ES-I3 (cell line): ENCODE measurements at regions not wholly inside any gene's neighbourhood (a gene's known extent, or its start where the extent isn't known, plus 50 kb on each side); places are given as distances from the start of the nearest gene placed in this dataset.
"Not testable (repeated sequence)": the region's sequence is repeated elsewhere in the genome, so short reads cannot be mapped to it uniquely, and the experiment has no call there.

Experiments
- H3K36me3 ChIP-seq: 2 replicates; pipeline ENCODE4 v1.6.1; 2013; ENCODE audit warnings: mild to moderate bottlenecking, low read length, control low read depth, moderate library complexity; ENCODE audit not compliant: insufficient read depth
- H3K4me1 ChIP-seq: 2 replicates; pipeline ENCODE4 v1.6.1; 2013; ENCODE audit warnings: mild to moderate bottlenecking, control low read depth, low read length; ENCODE audit not compliant: insufficient read depth
- H3K9ac ChIP-seq: 2 replicates; pipeline ENCODE4 v1.6.1; 2013; ENCODE audit warnings: low read depth, mild to moderate bottlenecking, low read length, moderate library complexity
- H3K9me3 ChIP-seq: 2 replicates; pipeline ENCODE4 v1.6.1; 2013; ENCODE audit warnings: mild to moderate bottlenecking, low read length, moderate library complexity; ENCODE audit not compliant: control insufficient read depth, insufficient read depth

- not testable (repeated sequence) for H3K36me3 ChIP-seq, H3K9me3 ChIP-seq, H3K9ac ChIP-seq
- peaks cover 21% of the 10 kb centered on the region; the same call in 1 of the 2 replicates for H3K4me1 ChIP-seq
Measured at GRCh38 chr1:25007390-25008191, 77.5 kb upstream of the RUNX3 start.

GRCh38 chr1:25006770-25007169, 76.7 kb upstream of the RUNX3 start:
- Histone ChIP-seq H3K9ac (no peak overlapping the region), H3K9me3 (no peaks in the 10 kb centered on the region), H3K4me1 (peaks cover 16% of the 10 kb centered on the region; the same call in 1 of the 2 replicates), H3K36me3 (no peaks in the 10 kb centered on the region)

DNA sequence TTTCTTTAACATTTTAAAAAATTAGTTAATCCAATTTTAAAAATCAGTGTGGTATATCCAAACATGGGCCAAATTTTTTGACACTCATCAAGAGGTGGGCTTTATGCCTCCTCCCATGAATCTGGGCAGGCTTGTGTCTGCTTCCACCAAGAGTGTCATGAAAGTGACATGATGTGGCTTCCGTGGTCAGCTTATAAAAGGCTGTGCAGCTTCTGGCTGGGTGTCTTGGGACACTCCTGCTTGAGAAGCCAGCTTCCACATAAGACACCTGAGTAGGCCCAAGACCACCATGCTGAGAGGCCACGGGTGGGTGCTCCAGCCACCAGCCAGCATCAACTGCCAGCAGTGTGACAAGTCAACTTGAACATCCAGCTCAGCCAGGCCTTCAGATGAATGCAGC, 74.3 kb upstream of the RUNX3 start:
- Histone ChIP-seq H3K9ac (no peak overlapping the region), H3K36me3 (no peaks in the 10 kb centered on the region), H3K9me3 (no peaks in the 10 kb centered on the region), H3K4me1 (peaks cover 16% of the 10 kb centered on the region; the same call in 1 of the 2 replicates)

- Histone ChIP-seq H3K4me1 (peaks cover 16% of the 10 kb centered on the region; the same call in 1 of the 2 replicates), H3K9me3 (no peaks in the 10 kb centered on the region), H3K36me3 (no peaks in the 10 kb centered on the region), H3K9ac (no peak overlapping the region)
Measured at GRCh38 chr1:25003457-25004190, 73.5 kb upstream of the RUNX3 start.

GRCh38 chr1:25003000-25003399, 72.9 kb upstream of the RUNX3 start:
- no peaks in the 10 kb centered on the region for H3K36me3 ChIP-seq
- peaks cover 16% of the 10 kb centered on the region; the same call in 1 of the 2 replicates for H3K4me1 ChIP-seq
- no peaks in the 10 kb centered on the region for H3K9me3 ChIP-seq
- no peak overlapping the region for H3K9ac ChIP-seq

DNA sequence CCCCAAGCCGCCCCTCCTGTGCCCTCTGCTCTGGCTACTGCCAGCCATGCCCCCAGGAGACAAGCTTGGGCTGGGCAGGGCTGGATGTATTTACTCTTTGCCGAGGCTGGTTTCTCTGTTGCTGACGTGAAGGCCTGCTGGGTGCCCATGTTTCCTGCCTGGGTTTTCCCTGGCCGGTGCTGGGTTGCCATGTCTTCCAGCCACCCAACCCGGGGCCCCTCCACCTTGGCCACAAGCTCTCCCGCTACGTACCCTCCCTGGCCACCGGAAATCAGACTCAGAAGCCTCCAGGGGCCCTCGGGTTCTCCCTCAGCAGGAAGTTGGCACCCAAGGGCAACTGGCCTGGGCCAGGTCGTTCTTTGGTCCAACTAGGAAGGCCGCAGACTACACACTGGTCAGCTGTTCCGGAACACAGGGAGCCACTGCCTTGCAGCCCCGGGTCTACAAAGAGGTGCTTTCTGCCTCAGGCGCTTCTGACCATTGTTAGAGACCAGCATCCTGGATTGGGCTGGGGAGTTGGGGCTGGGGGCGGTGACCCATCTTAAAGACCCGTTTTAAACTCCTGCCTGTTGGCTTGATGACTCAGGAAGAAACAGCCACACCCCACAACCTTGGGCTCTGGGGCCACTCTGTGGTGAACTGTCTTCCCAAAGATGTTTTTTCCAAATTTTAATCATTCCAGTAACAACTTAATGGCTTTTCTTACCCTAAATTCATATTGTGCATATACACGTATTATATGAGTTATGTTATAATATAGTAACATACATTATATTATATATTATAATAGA, 71.2 kb upstream of the RUNX3 start:
- Histone ChIP-seq H3K9ac (no peak overlapping the region), H3K4me1 (peaks cover 3% of the 10 kb centered on the region; the same call in 1 of the 2 replicates)

DNA sequence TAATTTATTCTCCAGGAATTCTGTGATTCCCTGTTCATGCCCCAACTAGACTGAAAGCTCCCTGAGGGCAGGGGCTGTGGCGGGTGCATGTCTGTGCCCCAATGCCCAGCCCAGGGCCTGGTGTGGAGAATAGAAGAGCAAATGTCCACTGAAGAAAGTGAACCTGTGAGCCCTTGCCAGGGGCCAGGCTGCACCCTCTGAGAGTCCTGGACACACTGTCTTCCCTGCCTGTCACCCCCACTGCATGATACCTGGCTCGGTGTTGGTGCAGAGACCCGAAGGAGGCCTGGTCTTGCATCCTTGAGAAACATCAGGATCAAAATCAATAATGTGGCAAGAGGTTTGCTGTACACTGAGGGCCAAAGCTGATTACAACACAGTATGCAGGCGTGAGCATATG, 69.8 kb upstream of the RUNX3 start:
- Histone ChIP-seq H3K9ac (no peak overlapping the region), H3K4me1 (no peaks in the 10 kb centered on the region; the same call in 1 of the 2 replicates), H3K36me3 (no peaks in the 10 kb centered on the region), H3K9me3 (no peaks in the 10 kb centered on the region)

More for the DNA sequence above, 71.2 kb upstream of the RUNX3 start:
- no peaks in the 10 kb centered on the region for H3K36me3 ChIP-seq
- H3K9me3 ChIP-seq, result no peaks in the 10 kb centered on the region

DNA sequence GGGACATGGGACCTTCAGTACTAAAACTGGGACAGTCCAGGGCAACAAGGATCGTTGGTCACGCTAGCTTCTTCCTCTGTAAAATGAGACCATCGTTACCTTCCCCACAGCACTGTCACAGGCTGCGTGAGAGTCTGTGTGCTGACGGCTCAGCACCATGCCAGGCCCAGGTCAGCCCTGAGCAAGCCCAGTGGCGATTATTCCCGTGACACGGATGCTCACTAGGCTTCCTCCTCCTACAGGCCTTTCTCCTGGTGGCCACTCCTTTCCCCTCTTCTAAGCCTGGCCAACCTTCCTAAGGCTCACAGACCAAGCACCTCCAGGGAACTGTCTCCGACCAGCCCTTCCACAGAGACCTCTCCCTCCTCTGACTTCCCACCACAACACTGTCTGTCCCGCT, 69.3 kb upstream of the RUNX3 start:
- Histone ChIP-seq H3K4me1 (no peaks in the 10 kb centered on the region; the same call in 1 of the 2 replicates), H3K9ac (no peak overlapping the region), H3K36me3 (no peaks in the 10 kb centered on the region), H3K9me3 (no peaks in the 10 kb centered on the region)

- no peaks in the 10 kb centered on the region; the same call in 1 of the 2 replicates for H3K4me1 ChIP-seq
- H3K9ac ChIP-seq, result no peak overlapping the region
- no peaks in the 10 kb centered on the region for H3K36me3 ChIP-seq
- H3K9me3 ChIP-seq, result no peaks in the 10 kb centered on the region
Measured at GRCh38 chr1:24998563-24999245, 68.6 kb upstream of the RUNX3 start.

- Histone ChIP-seq H3K9me3 (no peaks in the 10 kb centered on the region), H3K4me1 (no peaks in the 10 kb centered on the region; the same call in 1 of the 2 replicates), H3K9ac (no peak overlapping the region), H3K36me3 (no peaks in the 10 kb centered on the region)
Measured at GRCh38 chr1:24996983-24997893, 67.2 kb upstream of the RUNX3 start.

GRCh38 chr1:24996456-24996855, 66.4 kb upstream of the RUNX3 start:
- H3K9me3 ChIP-seq, result no peaks in the 10 kb centered on the region
- H3K9ac ChIP-seq, result no peak overlapping the region
- no peaks in the 10 kb centered on the region for H3K36me3 ChIP-seq
- H3K4me1 ChIP-seq, result no peaks in the 10 kb centered on the region; the same call in 1 of the 2 replicates

DNA sequence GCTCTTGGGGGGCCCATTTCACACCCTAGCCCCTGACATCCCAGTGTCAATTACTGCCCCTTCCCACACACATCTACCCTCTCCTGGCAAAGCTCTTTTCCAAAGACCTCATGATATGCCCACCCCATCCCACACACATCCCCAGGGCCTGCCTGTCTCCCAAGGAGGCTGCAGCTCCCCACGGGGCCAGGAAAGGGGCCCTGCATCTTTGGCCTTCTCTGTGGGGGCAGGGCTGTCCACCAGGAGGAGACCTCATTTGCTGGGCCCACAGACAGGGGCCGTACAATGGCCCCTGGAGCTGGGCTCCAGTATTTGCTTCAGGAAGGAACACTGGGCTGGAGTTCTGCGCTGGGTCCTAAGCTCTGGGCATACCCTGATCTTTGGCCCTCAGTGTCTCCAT, 65.6 kb upstream of the RUNX3 start:
- Histone ChIP-seq H3K4me1 (no peaks in the 10 kb centered on the region; the same call in 1 of the 2 replicates), H3K9ac (no peak overlapping the region), H3K9me3 (no peaks in the 10 kb centered on the region), H3K36me3 (no peaks in the 10 kb centered on the region)

GRCh38 chr1:24995140-24995539, 65.1 kb upstream of the RUNX3 start:
- Histone ChIP-seq H3K36me3 (no peaks in the 10 kb centered on the region), H3K4me1 (no peaks in the 10 kb centered on the region; the same call in 1 of the 2 replicates), H3K9me3 (no peaks in the 10 kb centered on the region), H3K9ac (no peak overlapping the region)
